HEK293T (cell line): ENCODE measurements at regions not wholly inside any gene's neighbourhood (a gene's known extent, or its start where the extent isn't known, plus 50 kb on each side); places are given as distances from the start of the nearest gene placed in this dataset.

Experiments
- CTCF ChIA-PET: fragments of 350-600 bp; formaldehyde crosslinking; extraction: SDS; loops from one replicate; lab custom pipeline; 2021; ENCODE audit warnings: antibody characterized with exemption, inconsistent platforms; lab: Yijun Ruan, JAX
- POLR2A ChIA-PET: fragments of 350-600 bp; formaldehyde crosslinking; extraction: SDS; loops from one replicate; lab custom pipeline; 2020; ENCODE audit warnings: antibody characterized with exemption, inconsistent platforms; lab: Yijun Ruan, JAX
- DNase-seq: peaks from one replicate; pipeline ENCODE4 v3.0.0; 2012; ENCODE audit warnings: mixed read lengths; ENCODE audit errors: extremely low spot score
- ARNT ChIP-seq: fragments of 450-650 bp; IDR thresholded peaks from 2 replicates; pipeline ENCODE4 v1.6.1; 2017; ENCODE audit warnings: mild to moderate bottlenecking
- BHLHE40 ChIP-seq: fragments of 450-650 bp; IDR thresholded peaks from 2 replicates; pipeline ENCODE4 v1.6.1; 2016; ENCODE audit warnings: mild to moderate bottlenecking, moderate library complexity, borderline replicate concordance
- CTBP1 ChIP-seq: fragments of 450-650 bp; IDR thresholded peaks from 2 replicates; pipeline ENCODE4 v1.6.1; 2016; ENCODE audit warnings: borderline replicate concordance
- ELF4 ChIP-seq: fragments of 450-650 bp; IDR thresholded peaks from 2 replicates; pipeline ENCODE4 v1.6.1; 2017; ENCODE audit warnings: antibody characterized with exemption
- FOXA1 ChIP-seq: fragments of 450-650 bp; IDR thresholded peaks from 2 replicates; pipeline ENCODE4 v1.6.1; 2016; ENCODE audit warnings: mild to moderate bottlenecking
- FOXK2 ChIP-seq: fragments of 450-650 bp; IDR thresholded peaks from 2 replicates; pipeline ENCODE4 v1.6.1; 2016; ENCODE audit warnings: mild to moderate bottlenecking
- FOXM1 ChIP-seq: fragments of 450-650 bp; IDR thresholded peaks from 2 replicates; pipeline ENCODE4 v1.6.1; 2017; ENCODE audit warnings: mild to moderate bottlenecking, borderline replicate concordance
- HDGF ChIP-seq: fragments of 450-650 bp; IDR thresholded peaks from 2 replicates; pipeline ENCODE4 v1.6.1; 2017; ENCODE audit warnings: antibody characterized with exemption, borderline replicate concordance
- L3MBTL2 ChIP-seq: fragments of 450-650 bp; conservative IDR thresholded peaks from 2 replicates; pipeline ENCODE4 v1.6.1; 2016; ENCODE audit warnings: mild to moderate bottlenecking
- LEF1 ChIP-seq: fragments of 450-650 bp; IDR thresholded peaks from 2 replicates; pipeline ENCODE4 v1.6.1; 2017; ENCODE audit warnings: mild to moderate bottlenecking, borderline replicate concordance
- NFRKB ChIP-seq: fragments of 450-650 bp; IDR thresholded peaks from 2 replicates; pipeline ENCODE4 v1.6.1; 2016; ENCODE audit warnings: mild to moderate bottlenecking, moderate library complexity
- PKNOX1 ChIP-seq: fragments of 450-650 bp; IDR thresholded peaks from 2 replicates; pipeline ENCODE4 v1.6.1; 2016
- SP1 ChIP-seq: fragments of 450-650 bp; IDR thresholded peaks from 2 replicates; pipeline ENCODE4 v1.6.1; 2017
- SUZ12 ChIP-seq: fragments of 450-650 bp; IDR thresholded peaks from 2 replicates; pipeline ENCODE4 v1.6.1; 2016; ENCODE audit warnings: mild to moderate bottlenecking
- TARDBP ChIP-seq: fragments of 450-650 bp; IDR thresholded peaks from 2 replicates; pipeline ENCODE4 v1.6.1; 2016
- ZNF384 ChIP-seq: fragments of 450-650 bp; IDR thresholded peaks from 2 replicates; pipeline ENCODE4 v1.6.1; 2016

- no peak for DNase-seq
- ChIA-PET CTCF (no interaction called here), POLR2A (no interaction called here)
- TF ChIP-seq TARDBP (no peak), SP1 (no peak), ELF4 (no peak), SUZ12 (no peak), FOXM1 (no peak), HDGF (no peak), LEF1 (no peak), FOXA1 (no peak), ZNF384 (no peak), ARNT (no peak), PKNOX1 (no peak), NFRKB (no peak), L3MBTL2 (no peak), CTBP1 (no peak), BHLHE40 (no peak), FOXK2 (no peak)
Measured at GRCh38 chr4:14149176-14150053, 521.9 kb upstream of the BOD1L1 start.

- ChIA-PET POLR2A (no interaction called here), CTCF (no interaction called here)
- no peak for DNase-seq
- TF ChIP-seq LEF1 (no peak), PKNOX1 (no peak), ZNF384 (no peak), FOXM1 (no peak), BHLHE40 (no peak), NFRKB (no peak), TARDBP (no peak), FOXA1 (no peak), ELF4 (no peak), ARNT (no peak), SP1 (no peak)
Measured at GRCh38 chr4:14151101-14151500, 523.6 kb upstream of the BOD1L1 start.

- ChIA-PET POLR2A (no interaction called here), CTCF (no interaction called here)
- DNase-seq, result no peak
- TF ChIP-seq CTBP1 (no peak), ZNF384 (no peak), BHLHE40 (no peak)
Measured at GRCh38 chr4:14152834-14153519, 525.5 kb upstream of the BOD1L1 start.

- TF ChIP-seq ZNF384 (no peak), FOXA1 (no peak), ARNT (no peak), SUZ12 (no peak), L3MBTL2 (no peak), BHLHE40 (no peak)
Measured at GRCh38 chr4:14155803-14156202, 528.3 kb upstream of the BOD1L1 start.

GRCh38 chr4:14157262-14157661 is 529.7 kb upstream of the BOD1L1 start:
- ChIA-PET POLR2A (no interaction called here), CTCF (no interaction called here)
- TF ChIP-seq SP1, result no peak
- no peak for TF ChIP-seq PKNOX1
- no peak for TF ChIP-seq ZNF384
- no peak for TF ChIP-seq HDGF
- TF ChIP-seq NFRKB, result no peak
- no peak for TF ChIP-seq ARNT
- TF ChIP-seq L3MBTL2, result no peak
- TF ChIP-seq CTBP1, result no peak
- no peak for TF ChIP-seq LEF1
- TF ChIP-seq ELF4, result no peak
- TF ChIP-seq BHLHE40, result no peak
- no peak for TF ChIP-seq TARDBP
- TF ChIP-seq SUZ12, result no peak
- TF ChIP-seq FOXA1, result no peak
- no peak for TF ChIP-seq FOXK2
- TF ChIP-seq FOXM1, result no peak
- DNase-seq, result no peak

More at GRCh38 chr4:14155803-14156202, 528.3 kb upstream of the BOD1L1 start:
- ChIA-PET POLR2A (no interaction called here), CTCF (no interaction called here)
- DNase-seq, result no peak

- ChIA-PET CTCF (no interaction called here), POLR2A (no interaction called here)
- TF ChIP-seq SUZ12 (no peak), L3MBTL2 (no peak), NFRKB (no peak), ARNT (no peak), FOXK2 (no peak), FOXM1 (no peak), PKNOX1 (no peak), HDGF (no peak), ELF4 (no peak), TARDBP (no peak), FOXA1 (no peak), LEF1 (no peak), CTBP1 (no peak)
- DNase-seq, result no peak
Measured at GRCh38 chr4:14165222-14165920, 537.8 kb upstream of the BOD1L1 start.
